GM04503 (cell line): ENCODE measurements at regions not wholly inside any gene's neighbourhood (a gene's known extent, or its start where the extent isn't known, plus 50 kb on each side); places are given as distances from the start of the nearest gene placed in this dataset.

Experiments
- DNase-seq: peaks from one replicate; pipeline ENCODE4 v3.0.0-alpha.2; 2012; ENCODE audit warnings: low read depth

DNA sequence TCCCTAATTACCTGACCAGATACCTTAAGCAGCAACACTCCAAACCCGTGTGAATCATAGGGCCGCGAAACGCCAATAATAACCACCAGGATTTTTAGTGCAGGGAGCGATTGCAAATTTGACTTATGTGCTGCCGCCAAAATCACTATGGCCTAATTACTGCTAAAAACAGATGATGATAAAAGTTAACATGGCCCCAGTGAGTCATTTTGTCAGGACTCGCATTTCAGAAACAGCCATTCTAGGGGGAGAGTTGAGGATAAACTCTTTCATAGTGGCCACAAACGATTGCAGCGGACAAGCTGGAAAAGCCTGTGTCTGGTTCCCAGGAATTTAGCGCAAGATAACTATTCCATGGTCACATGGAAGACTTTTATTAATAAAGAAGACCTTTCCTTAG, 103.4 kb downstream of the HLX start:
- DNase-seq: no peak

DNA sequence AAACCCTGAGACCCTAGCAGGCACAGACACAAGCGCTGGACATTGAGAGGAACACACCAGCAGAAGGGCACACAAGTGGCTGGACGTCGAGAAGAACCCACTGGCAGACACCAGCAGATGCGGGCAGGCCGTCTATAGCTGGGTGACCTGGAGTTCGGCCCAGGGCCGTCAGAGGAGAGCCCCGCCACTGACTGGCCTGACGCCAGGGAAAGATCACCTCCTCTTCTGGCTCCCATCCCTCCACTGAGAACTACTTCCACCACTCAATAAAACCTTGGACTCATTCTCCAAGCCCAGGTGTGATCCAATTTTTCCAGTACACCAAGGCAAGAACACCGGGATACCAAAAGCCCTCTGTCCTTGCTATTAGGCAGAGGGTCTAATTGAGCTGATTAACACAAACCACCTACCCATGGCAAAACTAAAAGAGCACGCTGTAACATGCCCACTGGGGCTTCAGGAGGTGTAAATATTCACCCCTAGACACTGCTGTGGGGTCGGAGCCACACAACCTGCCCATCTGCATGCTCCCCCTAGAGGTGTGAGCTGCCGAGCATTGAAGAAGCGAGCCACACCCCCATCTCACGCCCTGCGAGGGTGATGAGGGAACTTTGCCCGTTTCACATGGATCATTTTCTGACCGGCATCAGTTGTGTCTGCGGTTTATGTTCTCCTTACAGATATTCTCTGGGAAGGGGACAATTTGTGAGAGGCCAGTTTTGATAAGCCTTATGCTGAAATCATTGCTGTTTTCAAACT, 104.8 kb downstream of the HLX start:
- DNase-seq: no peak

DNA sequence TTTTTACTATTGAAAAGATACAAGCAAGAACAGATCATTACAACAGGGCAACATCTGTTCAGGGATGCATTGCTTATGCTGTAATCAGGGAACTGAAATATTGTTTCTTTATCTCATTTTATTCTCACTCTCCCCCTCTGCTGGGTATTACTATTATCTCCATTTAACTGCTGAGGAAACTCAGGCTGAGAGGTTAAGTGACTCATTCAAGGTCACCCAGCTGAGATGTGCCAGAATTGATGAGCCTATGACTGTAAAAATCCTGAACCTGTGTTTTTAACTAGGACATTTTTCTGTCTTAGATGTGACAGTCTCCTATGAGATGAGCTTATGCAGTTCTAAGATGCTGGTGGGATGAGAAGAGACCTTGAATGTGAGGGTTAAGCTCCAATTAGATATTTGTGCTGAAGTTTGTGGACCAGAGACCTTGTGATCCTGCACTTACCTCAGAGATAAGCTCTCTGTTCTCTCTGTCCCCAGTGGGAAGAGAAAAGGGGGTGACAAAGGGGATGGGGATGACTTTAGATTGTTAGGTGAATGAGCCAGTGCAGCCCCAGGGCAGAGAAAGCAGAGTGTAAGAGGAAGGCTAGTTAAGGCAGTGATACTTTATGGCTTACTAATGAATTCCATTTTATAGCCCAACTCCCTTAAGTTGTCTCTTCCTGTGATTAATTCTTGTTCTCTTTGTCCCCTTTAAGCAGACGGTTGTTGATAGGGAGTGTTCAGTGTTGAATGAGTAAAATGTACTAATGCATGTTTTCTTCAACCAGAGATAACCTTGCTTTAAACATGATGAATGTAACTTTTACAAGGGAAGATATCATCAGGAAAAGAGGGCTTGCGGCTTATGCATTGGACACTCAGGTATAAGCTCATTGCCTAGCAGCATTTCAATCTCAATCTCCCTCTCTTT, 111.4 kb downstream of the HLX start:
- no peak for DNase-seq

DNA sequence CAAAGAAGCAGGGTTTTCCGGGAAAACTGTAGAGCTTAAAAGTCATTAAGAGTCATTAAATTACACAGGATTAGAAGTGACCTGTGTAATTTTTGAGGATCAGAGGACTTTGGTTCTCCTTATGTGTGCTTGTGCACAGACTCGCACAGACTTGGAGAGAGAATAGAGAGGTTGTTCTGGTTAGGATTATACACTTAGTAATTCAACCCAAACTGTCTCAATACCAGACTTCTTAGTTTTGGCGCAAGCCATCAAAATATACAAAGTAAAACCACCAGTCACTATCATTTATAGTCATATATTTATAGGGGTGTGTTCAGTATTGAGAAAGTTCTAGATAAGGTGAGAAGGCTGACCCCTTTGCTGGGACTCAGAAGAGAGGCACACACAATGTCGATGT, 112.3 kb downstream of the HLX start:
- no peak for DNase-seq

DNA sequence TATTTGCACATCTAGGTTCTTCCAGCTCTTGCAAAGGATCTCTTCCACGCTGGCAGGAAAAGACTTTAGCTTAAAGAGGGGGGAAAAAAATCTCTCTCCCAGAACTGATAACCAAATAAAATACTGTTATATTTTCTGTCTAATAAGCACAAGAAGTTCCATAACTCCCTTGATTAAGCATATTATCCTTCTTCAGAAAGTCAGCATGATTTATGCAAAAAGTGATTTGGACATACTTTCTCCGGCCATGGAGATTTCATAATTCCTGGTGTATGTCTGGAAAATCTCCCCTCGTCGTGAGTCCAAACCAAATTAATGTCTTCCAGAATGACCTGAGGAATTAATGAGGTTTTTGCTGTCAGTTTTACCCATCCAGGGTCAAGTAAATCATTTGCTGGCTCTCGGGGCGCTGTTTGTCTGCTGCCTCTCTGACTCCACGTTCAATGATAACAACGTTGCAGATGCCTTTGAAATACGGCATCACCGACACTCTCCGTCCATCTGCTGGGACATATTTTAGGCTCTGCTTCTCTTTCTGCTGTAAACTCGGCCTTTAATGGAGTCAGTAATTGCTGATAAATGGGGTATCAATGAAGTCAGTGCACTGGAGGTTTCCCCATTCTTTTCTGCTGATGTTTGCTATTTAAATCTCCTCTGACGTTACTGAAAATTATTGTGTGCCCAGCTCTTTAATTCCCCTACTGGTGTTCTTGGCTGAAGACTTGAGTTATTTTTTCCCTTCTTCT, 112.9 kb downstream of the HLX start:
- peak; percentile 17 for DNase-seq

DNA sequence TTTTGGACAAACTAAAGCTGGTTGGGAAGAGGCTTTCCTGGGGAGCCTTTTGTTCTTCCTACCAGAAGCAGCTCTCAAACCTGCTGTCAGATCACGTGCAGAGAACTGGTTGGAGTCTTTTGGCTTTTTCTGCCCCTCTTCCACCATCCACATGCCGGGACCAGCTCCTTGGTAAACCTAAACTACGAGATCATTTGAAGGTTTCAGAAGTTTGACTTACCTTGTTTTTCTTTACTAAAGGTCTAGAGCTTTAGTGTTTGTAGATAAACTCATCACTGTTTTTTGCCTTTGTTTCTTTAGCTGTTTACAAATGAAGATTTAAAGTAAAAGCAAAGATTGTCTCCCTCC, 113.4 kb downstream of the HLX start:
- DNase-seq: no peak

DNA sequence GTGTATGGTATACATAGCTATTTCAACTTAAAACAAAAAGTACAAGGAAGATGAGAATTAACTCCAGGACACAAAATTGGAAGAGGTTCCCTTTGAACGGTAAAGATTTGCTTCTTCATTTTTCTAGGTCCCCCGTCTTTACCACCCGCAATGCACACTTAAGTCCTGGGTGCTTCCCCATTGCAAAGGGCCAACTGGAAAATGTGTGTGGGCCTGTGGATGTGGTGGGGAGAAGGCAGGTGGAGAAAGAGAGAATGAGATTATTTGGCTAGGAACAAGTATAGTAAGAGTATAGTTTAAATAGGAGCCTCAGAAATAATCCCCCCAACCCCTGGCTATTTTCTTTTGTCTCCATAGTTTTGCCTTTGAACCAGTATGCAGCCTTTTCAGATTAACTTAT, 115.4 kb downstream of the HLX start:
- DNase-seq: no peak

DNA sequence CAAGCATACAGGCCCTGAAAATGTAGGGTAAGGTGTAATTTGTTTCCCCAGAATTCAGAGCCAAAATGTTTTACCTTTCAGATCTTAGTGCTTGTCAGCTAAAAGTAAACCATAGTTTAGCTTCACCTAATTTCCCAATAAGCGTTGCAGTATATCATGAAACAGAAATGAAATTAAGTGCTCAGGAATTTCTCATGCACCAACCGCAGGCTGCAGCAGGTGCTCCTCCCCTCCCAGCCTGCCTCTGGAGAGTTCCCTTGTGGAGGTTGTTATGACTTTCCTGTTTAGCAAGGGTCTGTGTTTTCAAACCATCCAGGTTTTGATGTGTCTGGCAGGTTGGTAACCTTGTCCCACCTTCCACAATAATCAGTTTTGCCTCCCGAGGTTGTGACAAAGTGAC, 118.5 kb downstream of the HLX start:
- no peak for DNase-seq

DNA sequence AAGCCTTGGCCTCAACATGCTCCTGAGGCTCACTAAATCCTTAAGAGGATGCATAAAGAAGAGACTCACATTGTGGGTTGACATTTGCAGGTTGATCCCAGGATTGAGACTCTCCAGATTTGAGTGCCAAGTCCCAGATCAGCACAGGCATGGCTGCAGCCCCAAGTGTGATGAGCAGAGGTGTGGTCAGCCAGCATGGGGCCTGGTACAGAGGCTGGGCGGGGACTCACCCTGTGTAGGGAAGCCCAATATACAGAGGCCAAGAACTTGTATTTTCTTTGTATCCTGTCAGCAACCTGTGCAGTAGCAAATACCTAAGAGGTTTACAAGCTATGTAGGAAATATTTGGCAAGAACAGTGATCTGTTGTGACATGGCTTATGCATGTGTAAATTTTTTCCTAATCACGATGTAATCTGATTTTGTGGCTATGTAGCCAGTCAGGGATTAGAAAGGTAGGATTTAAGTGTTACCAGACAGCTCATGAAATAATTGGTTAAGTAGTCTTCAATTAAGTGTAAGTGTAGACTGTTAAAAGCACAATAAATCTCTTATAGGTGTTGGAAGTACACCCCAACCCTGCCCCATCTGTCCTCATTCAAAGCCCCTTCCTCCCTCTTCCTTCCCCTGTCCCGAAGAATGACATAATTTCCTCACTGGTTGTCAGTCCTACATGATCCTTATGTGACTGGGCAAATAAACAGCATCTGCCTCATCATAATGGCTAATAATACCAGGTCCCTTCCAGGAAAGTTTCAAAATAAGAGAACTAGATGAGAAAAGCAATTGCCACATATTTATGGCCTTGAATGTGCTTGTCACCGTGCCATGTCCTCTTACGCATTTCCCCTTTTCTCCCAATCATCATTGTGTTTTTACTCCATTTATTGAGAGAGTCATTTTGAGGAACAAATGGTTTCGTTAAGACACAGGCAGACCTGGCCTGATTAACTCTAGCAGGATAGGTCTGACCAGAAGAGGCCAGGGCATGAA, 120.9 kb downstream of the HLX start:
- no peak for DNase-seq

DNA sequence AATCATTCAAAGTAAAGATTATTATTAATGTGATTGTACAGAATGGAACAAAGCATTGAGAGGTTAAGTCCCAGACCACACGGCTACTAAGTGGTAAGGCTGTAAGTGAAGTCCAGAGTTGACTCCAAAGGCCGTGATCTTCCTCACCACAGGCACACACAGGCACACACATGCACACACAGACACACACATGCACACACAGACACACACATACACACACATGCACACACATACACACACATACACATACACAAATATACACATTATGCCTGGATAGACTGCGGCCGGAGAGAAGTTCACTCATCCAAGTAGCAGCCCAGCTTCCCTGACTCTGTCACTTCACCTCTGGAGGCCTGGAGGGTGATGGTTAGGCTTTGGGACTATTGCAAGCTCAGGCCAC, 121.9 kb downstream of the HLX start:
- no peak for DNase-seq

DNA sequence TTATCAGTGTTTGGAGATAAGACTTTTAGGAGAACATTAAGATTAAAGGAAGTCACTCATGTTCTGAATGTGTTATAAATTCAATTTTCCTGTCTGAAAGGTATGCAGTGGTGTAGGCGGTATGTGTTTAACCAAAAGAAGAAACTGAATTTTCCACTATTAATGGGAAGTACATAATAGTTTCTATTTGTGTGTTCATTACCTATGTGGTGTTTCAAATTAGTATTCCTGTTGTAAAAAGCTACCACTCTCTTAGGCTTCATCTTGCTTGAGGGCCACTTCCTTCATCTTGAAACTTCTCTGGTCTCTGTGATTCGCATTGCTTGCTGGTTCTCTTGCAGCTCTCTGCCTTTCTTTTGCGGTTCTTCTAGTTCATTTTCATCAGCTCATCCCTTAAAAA, 123.4 kb downstream of the HLX start:
- DNase-seq: no peak

DNA sequence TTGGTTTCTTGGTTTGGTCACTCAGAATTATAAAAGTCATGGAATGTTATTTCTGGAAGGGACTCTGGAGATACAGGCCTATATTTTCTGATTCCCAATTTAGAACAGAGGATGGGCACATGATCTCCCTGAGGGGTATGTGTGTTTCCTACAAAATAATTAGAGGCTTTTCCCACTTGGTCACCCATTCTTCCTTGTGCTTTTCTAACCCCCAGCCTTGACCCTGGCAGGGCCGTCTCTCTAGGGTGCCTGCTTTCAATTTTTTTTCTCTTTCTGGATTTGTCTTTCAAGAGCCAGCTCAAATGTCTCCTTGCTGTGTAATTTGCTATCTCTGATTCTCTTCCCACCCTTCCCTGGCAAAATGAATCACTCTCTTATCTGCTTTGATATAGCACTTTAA, 131.9 kb downstream of the HLX start:
- no peak for DNase-seq

DNA sequence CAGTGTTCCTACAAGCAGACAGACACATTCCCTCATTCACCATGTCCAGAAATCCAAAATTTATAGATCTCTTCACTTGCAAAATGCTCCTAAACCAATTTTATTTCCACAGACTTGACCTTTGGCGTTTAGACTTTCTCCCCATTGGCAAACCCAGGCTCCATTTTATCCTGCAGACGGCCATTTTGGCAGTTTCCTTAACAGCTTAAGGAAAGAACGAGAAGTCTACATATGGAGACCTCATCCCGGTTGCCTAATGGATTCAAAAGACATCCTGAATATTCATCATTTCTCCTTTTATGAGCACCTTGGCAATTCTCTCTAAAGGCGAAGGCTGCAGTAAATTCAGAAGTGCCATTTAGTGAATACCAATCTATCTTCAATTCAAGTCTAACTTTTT, 132.9 kb downstream of the HLX start:
- no peak for DNase-seq

DNA sequence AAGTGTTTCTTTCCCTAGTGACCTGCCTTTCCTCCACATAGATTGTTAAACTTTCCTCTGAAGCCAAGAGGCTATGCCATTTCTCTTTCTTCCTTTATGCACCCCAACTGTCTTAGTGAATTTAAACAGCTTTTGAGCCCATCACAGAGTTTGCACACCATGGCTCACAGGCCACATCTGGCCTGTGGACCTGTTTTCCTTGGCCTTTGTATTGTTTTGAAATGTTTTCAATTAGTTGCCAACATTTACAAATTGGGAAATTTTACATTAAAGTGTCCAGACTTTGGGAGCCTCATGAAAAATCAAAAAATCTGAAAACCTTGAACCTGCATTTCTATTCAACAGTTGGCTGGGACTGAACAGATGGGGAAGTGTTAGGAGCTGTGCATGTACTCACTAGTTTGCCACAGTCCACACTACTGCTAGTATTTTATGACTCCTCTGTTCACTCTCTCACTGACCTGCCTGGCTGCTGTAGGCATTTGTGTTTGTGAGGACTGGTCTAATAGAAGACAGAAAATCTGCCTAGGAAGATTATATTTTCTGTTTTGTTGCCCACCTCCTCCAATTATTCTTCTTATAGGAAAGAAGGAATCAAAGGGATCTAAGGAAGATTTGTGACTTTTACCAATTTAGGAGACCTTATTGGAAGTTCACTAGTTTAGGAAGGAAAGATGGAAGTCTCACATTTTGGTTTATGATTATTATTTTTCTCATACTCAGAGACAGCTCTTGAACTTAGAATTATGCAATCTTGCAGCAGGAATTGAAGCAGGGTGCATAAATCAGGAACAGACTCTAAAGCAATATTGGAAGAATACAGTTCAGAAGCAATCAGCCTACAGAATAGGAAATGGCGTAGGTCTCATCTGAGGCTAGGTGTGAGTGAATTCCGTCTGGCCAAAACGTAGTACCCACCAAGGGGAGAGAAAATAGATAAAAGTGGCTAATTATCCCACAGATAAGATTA, 134.7 kb downstream of the HLX start:
- DNase-seq: no peak

DNA sequence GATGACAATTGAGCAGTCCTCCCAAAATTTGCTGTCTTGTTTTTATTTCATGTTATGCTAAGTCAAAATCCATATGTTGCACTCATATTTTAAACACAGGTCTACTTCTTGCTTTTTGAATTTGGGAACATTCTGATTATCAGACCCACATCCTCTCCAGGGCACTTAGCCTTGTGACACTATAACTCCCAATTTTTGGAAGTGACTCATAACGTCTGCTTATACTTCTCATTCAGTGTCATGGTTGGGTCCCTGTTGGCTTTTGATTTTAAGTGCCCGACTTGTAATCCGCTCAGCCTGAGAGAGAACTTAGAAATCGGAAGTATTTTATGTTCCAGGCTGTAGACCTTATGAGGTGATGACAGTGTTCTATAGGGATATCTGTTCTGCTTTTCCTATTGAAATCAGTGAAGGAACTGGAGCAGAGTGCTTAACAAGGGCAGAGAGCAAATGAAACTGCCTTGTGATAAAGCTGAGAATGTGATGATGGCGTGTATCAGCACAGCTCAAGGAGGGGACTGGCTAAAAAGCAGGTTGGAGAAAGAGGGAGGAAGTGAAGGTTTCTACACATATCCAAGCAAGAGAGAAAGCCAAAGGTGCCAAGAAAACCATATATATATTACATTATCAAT, 136.0 kb downstream of the HLX start:
- DNase-seq: no peak

DNA sequence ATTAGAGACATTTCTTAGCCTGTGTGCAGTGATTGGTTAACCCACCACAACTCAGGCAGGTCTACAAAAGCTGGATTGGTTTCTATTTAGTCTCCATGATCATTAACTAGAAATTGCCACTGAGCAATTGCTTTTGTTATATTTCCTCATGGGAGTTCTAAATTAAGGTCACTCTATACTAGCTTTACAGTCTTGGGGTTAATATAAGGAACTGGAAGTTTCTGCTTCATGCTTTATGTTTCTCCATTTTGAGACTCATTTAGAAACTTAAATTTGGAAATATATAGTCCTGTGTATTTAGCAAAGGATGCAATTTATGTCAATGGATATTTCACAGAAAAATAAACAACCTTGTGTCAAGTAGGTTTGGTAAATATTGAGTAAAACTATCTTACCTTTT, 137.5 kb downstream of the HLX start:
- DNase-seq: no peak

DNA sequence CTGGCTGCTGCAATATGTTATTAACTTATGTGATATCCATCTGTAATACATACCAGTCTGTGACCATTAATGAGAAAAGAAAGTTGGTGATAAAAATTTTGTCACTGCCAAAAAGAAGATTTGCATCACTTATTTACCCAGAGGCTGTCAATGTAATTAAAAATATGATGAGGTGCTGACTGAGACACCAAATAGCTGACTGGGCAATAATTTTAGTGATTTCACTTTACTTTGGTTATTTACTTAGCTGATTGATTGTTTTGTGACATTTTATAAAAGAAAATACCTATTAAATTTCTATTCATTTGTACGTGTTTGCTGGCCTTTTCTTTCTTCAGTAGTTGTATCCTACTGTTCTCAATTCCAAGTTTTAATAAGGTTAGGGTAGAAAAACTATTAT, 139.2 kb downstream of the HLX start:
- no peak for DNase-seq

DNA sequence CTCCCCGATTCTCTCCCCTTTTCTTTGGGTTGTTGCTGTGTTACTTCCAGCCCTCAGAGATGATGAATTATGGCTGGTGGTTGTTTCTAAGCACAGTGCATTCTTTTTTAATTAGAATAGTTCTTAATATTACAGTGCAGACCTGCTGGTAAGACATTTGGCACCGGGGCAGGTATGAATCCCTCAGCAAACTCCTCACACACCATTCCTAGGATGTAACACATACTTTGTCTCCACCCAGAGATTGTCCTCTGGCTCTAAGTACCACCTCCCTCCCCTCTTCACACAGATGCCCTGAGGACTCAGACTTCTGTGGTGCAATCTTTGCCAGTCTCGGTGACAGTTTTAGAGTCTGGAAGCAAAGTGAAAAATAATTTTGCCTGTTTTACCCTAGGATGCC, 143.1 kb downstream of the HLX start:
- peak; percentile 33 for DNase-seq

DNA sequence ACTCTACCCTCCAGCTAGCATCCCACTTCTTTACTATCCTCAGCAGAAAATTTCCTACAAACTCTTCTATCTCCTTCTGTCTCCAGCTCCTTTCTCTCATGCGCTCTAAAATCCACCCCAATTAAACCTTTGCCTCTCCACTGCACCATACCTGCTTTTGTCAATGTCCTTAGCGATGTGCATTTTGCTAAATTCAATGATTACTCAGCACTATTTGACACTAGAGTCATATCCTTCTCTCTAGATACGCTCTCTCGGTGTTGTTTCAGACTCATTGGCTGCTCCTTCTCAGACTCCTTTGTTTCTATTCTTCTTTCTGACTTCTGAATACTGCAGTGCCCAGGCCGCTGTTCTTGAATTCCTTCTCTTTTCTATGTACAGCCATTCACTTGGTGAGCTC, 144.2 kb downstream of the HLX start:
- no peak for DNase-seq

DNA sequence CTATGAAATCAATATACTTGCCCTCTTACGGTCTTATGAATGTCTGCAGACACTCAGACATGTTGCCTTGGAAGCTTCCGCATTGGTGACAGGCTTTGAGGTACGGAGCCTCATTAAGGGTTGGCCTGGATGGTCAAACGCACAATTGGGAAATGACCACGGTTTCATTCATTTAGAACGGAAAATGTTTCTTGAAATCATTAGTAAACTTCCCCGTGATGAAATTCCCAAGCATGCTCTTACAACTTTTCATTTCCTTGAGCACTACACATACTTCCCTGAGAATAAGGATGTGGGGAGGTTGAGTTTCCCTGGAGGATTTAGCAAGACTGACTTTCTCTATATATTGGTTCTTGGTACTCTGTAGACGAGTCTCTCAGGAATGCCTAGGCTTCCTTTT, 146.3 kb downstream of the HLX start:
- DNase-seq: no peak
